ENCODE measurements at regions not wholly inside any gene's neighbourhood (a gene's known extent, or its start where the extent isn't known, plus 50 kb on each side); places are given as distances from the start of the nearest gene placed in this dataset.
A peak's percentile ranks its signal among the peaks of the same experiment; 100 is the strongest.

GRCh38 chr16:72406390-72406789, 234.4 kb upstream of the PMFBP1 start:
- no peaks in the 10 kb centered on the region for H3K36me3 ChIP-seq (ENCODE audit: insufficient read depth, low read length)
- no peak overlapping the region for H2AFZ ChIP-seq (ENCODE audit: low read length)
- DNase-seq (ENCODE audit: insufficient read length, low spot score, missing footprints), result no peak
- no peak overlapping the region for H3K27ac ChIP-seq (ENCODE audit: low read depth, low read length)
- H3K4me3 ChIP-seq (ENCODE audit: insufficient read depth, low read length), result no peak overlapping the region
- H3K4me2 ChIP-seq (ENCODE audit: insufficient read depth, low read length), result no peak overlapping the region
- H3K4me1 ChIP-seq (ENCODE audit: insufficient read depth, low read length), result no peaks in the 10 kb centered on the region
- H3K9me3 ChIP-seq (ENCODE audit: low read depth, low read length), result no peaks in the 10 kb centered on the region
- no peaks in the 10 kb centered on the region for H3K79me2 ChIP-seq (ENCODE audit: insufficient read depth, low read length)
- TF ChIP-seq, protein P1, sequence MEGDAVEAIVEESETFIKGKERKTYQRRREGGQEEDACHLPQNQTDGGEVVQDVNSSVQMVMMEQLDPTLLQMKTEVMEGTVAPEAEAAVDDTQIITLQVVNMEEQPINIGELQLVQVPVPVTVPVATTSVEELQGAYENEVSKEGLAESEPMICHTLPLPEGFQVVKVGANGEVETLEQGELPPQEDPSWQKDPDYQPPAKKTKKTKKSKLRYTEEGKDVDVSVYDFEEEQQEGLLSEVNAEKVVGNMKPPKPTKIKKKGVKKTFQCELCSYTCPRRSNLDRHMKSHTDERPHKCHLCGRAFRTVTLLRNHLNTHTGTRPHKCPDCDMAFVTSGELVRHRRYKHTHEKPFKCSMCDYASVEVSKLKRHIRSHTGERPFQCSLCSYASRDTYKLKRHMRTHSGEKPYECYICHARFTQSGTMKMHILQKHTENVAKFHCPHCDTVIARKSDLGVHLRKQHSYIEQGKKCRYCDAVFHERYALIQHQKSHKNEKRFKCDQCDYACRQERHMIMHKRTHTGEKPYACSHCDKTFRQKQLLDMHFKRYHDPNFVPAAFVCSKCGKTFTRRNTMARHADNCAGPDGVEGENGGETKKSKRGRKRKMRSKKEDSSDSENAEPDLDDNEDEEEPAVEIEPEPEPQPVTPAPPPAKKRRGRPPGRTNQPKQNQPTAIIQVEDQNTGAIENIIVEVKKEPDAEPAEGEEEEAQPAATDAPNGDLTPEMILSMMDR (IDR thresholded peaks at IDR 0.05; ENCODE audit: extremely low read depth, low read depth, low read length), result no peak
- H3K27me3 ChIP-seq (ENCODE audit: insufficient read depth, low read length), result no peaks in the 10 kb centered on the region
- no peaks in the 10 kb centered on the region for H4K20me1 ChIP-seq (ENCODE audit: insufficient read depth, low read length)

DNA sequence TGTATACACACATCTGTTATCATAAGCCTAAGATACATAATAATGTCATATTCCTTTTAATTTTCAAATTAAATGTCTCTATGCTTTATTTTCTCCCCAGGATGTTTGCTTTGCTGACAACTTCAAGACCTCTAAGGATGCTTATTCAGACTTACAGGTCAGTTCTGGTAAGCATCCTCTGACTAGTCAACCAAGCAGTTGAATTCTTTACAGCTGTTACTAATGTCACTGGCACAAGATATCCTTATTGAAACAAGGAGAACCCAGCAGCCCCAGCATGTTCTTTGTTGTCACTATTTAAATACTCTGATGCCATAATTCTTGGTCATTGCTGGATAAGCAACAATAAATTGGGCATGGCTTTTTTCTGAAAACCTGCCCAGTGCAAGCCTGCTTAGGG, 232.3 kb upstream of the PMFBP1 start:
- TF ChIP-seq, protein P1 (IDR thresholded peaks at IDR 0.05; ENCODE audit: extremely low read depth, low read depth, low read length), result no peak

DNA sequence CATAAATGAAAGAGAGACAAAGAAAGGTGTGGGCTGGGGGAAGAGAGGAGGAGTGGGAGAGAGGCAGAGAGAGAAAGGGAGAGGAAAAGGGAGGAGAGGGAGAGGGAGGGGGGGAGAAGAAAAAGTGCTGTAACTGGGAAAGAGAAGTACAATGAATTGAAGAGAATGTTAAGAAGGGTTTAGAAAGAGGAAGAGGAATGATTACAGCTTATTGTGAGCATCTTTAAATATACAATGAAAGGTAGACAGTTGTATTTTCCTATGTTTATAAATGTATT, 229.1 kb upstream of the PMFBP1 start:
- H3K27ac ChIP-seq (ENCODE audit: low read depth, low read length), result peak overlapping the region; percentile 2
- TF ChIP-seq, protein P1 (IDR thresholded peaks at IDR 0.05; ENCODE audit: extremely low read depth, low read depth, low read length), result no peak
- peak overlapping the region; percentile 43 for H2AFZ ChIP-seq (ENCODE audit: low read length)
- H3K79me2 ChIP-seq (ENCODE audit: insufficient read depth, low read length), result no peaks in the 10 kb centered on the region
- DNase-seq (ENCODE audit: insufficient read length, low spot score, missing footprints), result no peak
- H3K27me3 ChIP-seq (ENCODE audit: insufficient read depth, low read length), result no peaks in the 10 kb centered on the region
- H3K4me3 ChIP-seq (ENCODE audit: insufficient read depth, low read length), result no peak overlapping the region
- H3K4me2 ChIP-seq (ENCODE audit: insufficient read depth, low read length), result no peak overlapping the region
- H3K4me1 ChIP-seq (ENCODE audit: insufficient read depth, low read length), result peaks cover 3% of the 10 kb centered on the region
- H3K36me3 ChIP-seq (ENCODE audit: insufficient read depth, low read length), result no peaks in the 10 kb centered on the region
- no peaks in the 10 kb centered on the region for H3K9me3 ChIP-seq (ENCODE audit: low read depth, low read length)
- H4K20me1 ChIP-seq (ENCODE audit: insufficient read depth, low read length), result no peaks in the 10 kb centered on the region

More for the DNA sequence above, 232.3 kb upstream of the PMFBP1 start:
- Histone ChIP-seq H3K9me3 (ENCODE audit: low read depth, low read length) (no peaks in the 10 kb centered on the region), H4K20me1 (ENCODE audit: insufficient read depth, low read length) (no peaks in the 10 kb centered on the region), H3K4me2 (ENCODE audit: insufficient read depth, low read length) (no peak overlapping the region), H2AFZ (ENCODE audit: low read length) (no peak overlapping the region), H3K27ac (ENCODE audit: low read depth, low read length) (no peak overlapping the region), H3K4me3 (ENCODE audit: insufficient read depth, low read length) (no peak overlapping the region), H3K79me2 (ENCODE audit: insufficient read depth, low read length) (no peaks in the 10 kb centered on the region), H3K36me3 (ENCODE audit: insufficient read depth, low read length) (no peaks in the 10 kb centered on the region), H3K27me3 (ENCODE audit: insufficient read depth, low read length) (no peaks in the 10 kb centered on the region), H3K4me1 (ENCODE audit: insufficient read depth, low read length) (peaks cover 3% of the 10 kb centered on the region)
- peak; percentile 6 for DNase-seq (ENCODE audit: insufficient read length, low spot score, missing footprints)

DNA sequence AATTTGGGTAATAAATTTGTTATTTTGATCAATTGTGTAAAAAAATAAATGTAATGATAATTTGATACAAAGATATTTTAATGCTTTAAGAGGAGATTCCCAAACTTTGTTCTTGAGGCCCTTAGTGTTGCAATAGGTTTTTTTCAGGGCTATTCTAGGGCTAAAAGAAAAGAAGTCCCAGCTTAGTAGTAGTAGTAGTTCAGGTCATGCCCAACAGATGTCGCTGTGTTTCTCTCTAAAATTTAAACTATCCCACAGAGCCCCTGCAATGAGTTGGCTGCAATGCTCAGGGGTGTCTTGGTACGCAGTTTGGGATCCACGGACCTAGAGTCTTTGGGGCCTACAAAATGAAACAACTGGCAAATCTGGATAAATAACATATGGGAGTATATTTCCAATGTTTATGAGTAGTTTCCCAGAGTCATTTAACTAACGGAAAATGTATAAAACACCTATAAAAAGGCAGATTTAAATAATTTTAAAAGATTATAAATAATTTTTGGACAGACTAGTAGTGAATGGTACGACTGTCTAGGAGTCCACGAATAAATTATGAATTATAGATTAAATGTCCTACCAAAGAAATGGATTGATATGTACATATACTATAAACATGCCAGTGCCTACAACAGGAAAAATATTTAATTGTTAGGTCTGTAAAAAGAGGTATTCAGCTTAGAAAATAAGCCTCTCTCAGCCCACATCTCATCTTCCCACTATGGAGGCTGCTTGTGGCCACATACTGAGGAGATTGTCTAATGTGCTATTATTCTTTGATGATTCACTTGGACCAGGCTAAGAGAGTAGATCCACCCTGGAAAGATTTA, 228.5 kb upstream of the PMFBP1 start:
- H3K9me3 ChIP-seq (ENCODE audit: low read depth, low read length), result no peaks in the 10 kb centered on the region
- no peaks in the 10 kb centered on the region for H3K36me3 ChIP-seq (ENCODE audit: insufficient read depth, low read length)
- H3K4me1 ChIP-seq (ENCODE audit: insufficient read depth, low read length), result peaks cover 3% of the 10 kb centered on the region
- H3K4me2 ChIP-seq (ENCODE audit: insufficient read depth, low read length), result peak overlapping the region; percentile 19
- peak overlapping the region; percentile 43 for H2AFZ ChIP-seq (ENCODE audit: low read length)
- no peaks in the 10 kb centered on the region for H3K27me3 ChIP-seq (ENCODE audit: insufficient read depth, low read length)
- peak; percentile 79 for DNase-seq (ENCODE audit: insufficient read length, low spot score, missing footprints)
- no peaks in the 10 kb centered on the region for H4K20me1 ChIP-seq (ENCODE audit: insufficient read depth, low read length)
- TF ChIP-seq, protein P1 (IDR thresholded peaks at IDR 0.05; ENCODE audit: extremely low read depth, low read depth, low read length), result peak; percentile 87
- H3K27ac ChIP-seq (ENCODE audit: low read depth, low read length), result peak overlapping the region; percentile 2
- no peaks in the 10 kb centered on the region for H3K79me2 ChIP-seq (ENCODE audit: insufficient read depth, low read length)
- no peak overlapping the region for H3K4me3 ChIP-seq (ENCODE audit: insufficient read depth, low read length)
